ENCODE measurements at regions not wholly inside any gene's neighbourhood (a gene's known extent, or its start where the extent isn't known, plus 50 kb on each side); places are given as distances from the start of the nearest gene placed in this dataset.

GRCh38 chr19:30608471-30608870, 236.3 kb downstream of the ZNF536 start:
- 71% methylated on average over 1 of the region's 1 CpG; no CpG with 5 or more reads in 9 of the 10 experiments for WGBS, 10 experiments

More at GRCh38 chr19:30608471-30608870, 236.3 kb downstream of the ZNF536 start:
- Histone ChIP-seq H3K4me1 (replicated peaks in 1 of 2) (no peaks in the 10 kb centered on the region), H3K4me3 (no peak overlapping the region), H3K27ac (no peak overlapping the region)
- in situ Hi-C loops (cut with MboI; ENCODE audit: low pct_unique_long_range_greater_than_20kb in 2 of 9, low sequenced_read_pairs in 9 of 9, unreplicated experiment in 9 of 9): no loop called here
- ATAC-seq (replicated peaks in 6 of 8): no peak

Data from motor neuron (in vitro differentiated cells).